HEK293 (cell line): ENCODE measurements at regions not wholly inside any gene's neighbourhood (a gene's known extent, or its start where the extent isn't known, plus 50 kb on each side); places are given as distances from the start of the nearest gene placed in this dataset.

Source experiments
- CTCF ChIA-PET: fragments of 350-600 bp; formaldehyde crosslinking; extraction: SDS; loops from one replicate; lab custom pipeline; 2021; ENCODE audit warnings: antibody characterized with exemption; lab: Yijun Ruan, JAX
- POLR2A ChIA-PET: fragments of 300-600 bp; formaldehyde crosslinking; extraction: SDS; loops from one replicate; lab custom pipeline; 2020; ENCODE audit warnings: antibody characterized with exemption, inconsistent platforms; lab: Yijun Ruan, JAX
- H3K27ac ChIP-seq: fragments of 200-500 bp; sonication (Bioruptor generic); 2 replicates; pipeline ENCODE4 v1.5.1; 2014; ENCODE audit warnings: low read depth, low read length, control low read depth, inconsistent platforms; ENCODE audit errors: extremely low read depth
- H3K36me3 ChIP-seq, 2 experiments: fragments of 200-500 bp in 1 of 2; sonication (Bioruptor generic) in 1 of 2; 1 replicate in 1 of 2; 2 replicates in 1 of 2; pipeline ENCODE4 v1.5.1; 2014 to 2017; ENCODE audit warnings: inconsistent platforms in 2 of 2, low read length in 2 of 2; ENCODE audit not compliant: control insufficient read depth in 2 of 2, insufficient read depth in 1 of 2
- H3K4me1 ChIP-seq: fragments of 200-500 bp; sonication (Bioruptor generic); 2 replicates; pipeline ENCODE4 v1.5.1; 2014; ENCODE audit warnings: mild to moderate bottlenecking, low read length, inconsistent platforms; ENCODE audit not compliant: control insufficient read depth, insufficient read depth
- H3K4me3 ChIP-seq: 2 replicates; pipeline ENCODE4 v1.5.1; 2011; ENCODE audit warnings: low read depth, mild to moderate bottlenecking, control low read depth, low read length, moderate library complexity
- H3K9me3 ChIP-seq: fragments of 200-500 bp; sonication (Bioruptor generic); 2 replicates; pipeline ENCODE4 v1.5.1; 2014; ENCODE audit warnings: low read depth, low read length, inconsistent platforms; ENCODE audit not compliant: control insufficient read depth, insufficient read depth
- GLI4 ChIP-seq: fragments of 450-650 bp; formaldehyde crosslinking; IDR thresholded peaks from 2 replicates; pipeline ENCODE4 v1.5.1; 2016; ENCODE audit warnings: missing biosample characterization, missing genetic modification characterization
- GLIS1 ChIP-seq: fragments of 450-650 bp; formaldehyde crosslinking; IDR thresholded peaks from 2 replicates; pipeline ENCODE4 v1.5.1; 2016; ENCODE audit warnings: missing biosample characterization, missing genetic modification characterization
- GLIS2 ChIP-seq: fragments of 450-650 bp; formaldehyde crosslinking; IDR thresholded peaks from 2 replicates; pipeline ENCODE4 v1.5.1; 2016; ENCODE audit warnings: missing biosample characterization, missing genetic modification characterization
- KLF8 ChIP-seq: fragments of 450-650 bp; formaldehyde crosslinking; IDR thresholded peaks from 2 replicates; pipeline ENCODE4 v1.5.1; 2016; ENCODE audit warnings: missing biosample characterization, missing genetic modification characterization
- MEIS1 ChIP-seq: sonication (generic); formaldehyde crosslinking; IDR thresholded peaks from 2 replicates; pipeline ENCODE4 v1.8.1; 2022; ENCODE audit warnings: missing genetic modification reagents, mild to moderate bottlenecking, borderline replicate concordance
- ZFP41 ChIP-seq: fragments of 450-650 bp; formaldehyde crosslinking; IDR thresholded peaks from 2 replicates; pipeline ENCODE4 v1.5.1; 2016; ENCODE audit warnings: missing biosample characterization, missing genetic modification characterization, borderline replicate concordance
- ZFP69B ChIP-seq: fragments of 450-650 bp; formaldehyde crosslinking; IDR thresholded peaks from 2 replicates; pipeline ENCODE4 v1.5.1; 2016; ENCODE audit warnings: missing biosample characterization, missing genetic modification characterization
- ZNF10 ChIP-seq: fragments of 450-650 bp; formaldehyde crosslinking; IDR thresholded peaks from 2 replicates; pipeline ENCODE4 v1.5.1; 2017; ENCODE audit warnings: missing biosample characterization, missing genetic modification characterization
- ZNF112 ChIP-seq: fragments of 450-650 bp; formaldehyde crosslinking; IDR thresholded peaks from 2 replicates; pipeline ENCODE4 v1.5.0; 2017; ENCODE audit warnings: missing biosample characterization, missing genetic modification characterization
- ZNF157 ChIP-seq: fragments of 450-650 bp; formaldehyde crosslinking; IDR thresholded peaks from 2 replicates; pipeline ENCODE4 v1.5.1; 2016; ENCODE audit warnings: missing biosample characterization, missing genetic modification characterization
- ZNF239 ChIP-seq: fragments of 450-650 bp; formaldehyde crosslinking; IDR thresholded peaks from 2 replicates; pipeline ENCODE4 v1.5.1; 2016; ENCODE audit warnings: missing biosample characterization, missing genetic modification characterization
- ZNF416 ChIP-seq: fragments of 450-650 bp; formaldehyde crosslinking; IDR thresholded peaks from 2 replicates; pipeline ENCODE4 v1.5.1; 2016; ENCODE audit warnings: missing biosample characterization, missing genetic modification characterization
- ZNF792 ChIP-seq: fragments of 450-650 bp; formaldehyde crosslinking; IDR thresholded peaks from 2 replicates; pipeline ENCODE4 v1.5.1; 2016; ENCODE audit warnings: missing biosample characterization, missing genetic modification characterization
- TF ChIP-seq, protein P1 (sequence below): fragments of 450-650 bp; formaldehyde crosslinking; IDR thresholded peaks from 2 replicates; pipeline ENCODE4 v1.5.1; 2016; ENCODE audit warnings: missing biosample characterization, missing genetic modification characterization
- TF ChIP-seq, protein P2 (sequence below): fragments of 450-650 bp; formaldehyde crosslinking; IDR thresholded peaks from 2 replicates; pipeline ENCODE4 v1.5.1; 2016; ENCODE audit warnings: missing biosample characterization, missing genetic modification characterization
- TF ChIP-seq, protein P3 (sequence below): fragments of 450-650 bp; formaldehyde crosslinking; IDR thresholded peaks from 2 replicates; pipeline ENCODE4 v1.5.1; 2017; ENCODE audit warnings: missing biosample characterization, mild to moderate bottlenecking, missing genetic modification characterization, moderate library complexity
- TF ChIP-seq, protein P4 (sequence below): fragments of 450-650 bp; formaldehyde crosslinking; IDR thresholded peaks from 2 replicates; pipeline ENCODE4 v1.5.1; 2016; ENCODE audit warnings: missing biosample characterization, missing genetic modification characterization
- TF ChIP-seq, protein P5 (sequence below): fragments of 450-650 bp; formaldehyde crosslinking; IDR thresholded peaks from 2 replicates; pipeline ENCODE4 v1.5.1; 2016; ENCODE audit warnings: missing biosample characterization, missing genetic modification characterization, low read depth

DNA sequence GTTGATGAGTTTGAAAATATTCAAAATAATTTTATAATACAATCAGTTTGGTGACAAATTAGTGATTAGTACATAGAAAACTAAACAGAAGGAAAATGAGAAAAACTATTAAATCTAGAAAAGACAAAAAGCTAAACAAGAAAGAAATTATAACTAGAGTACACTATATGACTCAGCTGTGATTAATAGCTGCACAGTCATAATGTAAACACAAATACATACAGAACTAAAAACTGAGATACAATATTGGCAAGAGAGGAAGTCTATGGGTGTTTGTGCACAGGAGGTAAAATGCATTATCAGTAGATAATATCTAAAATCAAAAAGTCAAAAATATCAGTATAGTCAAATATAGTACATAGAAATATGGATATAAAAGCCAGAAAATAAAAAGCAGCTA, 80.7 kb upstream of the PCSK6 start:
- TF ChIP-seq ZFP41 (tag by site-specific recombination) (no peak), ZNF157 (tag by site-specific recombination) (no peak), ZFP69B (no peak), ZNF112 (tag by site-specific recombination) (no peak), ZNF416 (tag by site-specific recombination) (no peak), GLIS1 (no peak), MEIS1 (CRISPR knock-in tag) (no peak), ZNF792 (tag by site-specific recombination) (no peak), KLF8 (tag by site-specific recombination) (no peak), GLI4 (no peak), ZNF10 (tag by site-specific recombination) (no peak), GLIS2 (tag by site-specific recombination) (no peak), ZNF239 (tag by site-specific recombination) (no peak)
- TF ChIP-seq, protein P1, sequence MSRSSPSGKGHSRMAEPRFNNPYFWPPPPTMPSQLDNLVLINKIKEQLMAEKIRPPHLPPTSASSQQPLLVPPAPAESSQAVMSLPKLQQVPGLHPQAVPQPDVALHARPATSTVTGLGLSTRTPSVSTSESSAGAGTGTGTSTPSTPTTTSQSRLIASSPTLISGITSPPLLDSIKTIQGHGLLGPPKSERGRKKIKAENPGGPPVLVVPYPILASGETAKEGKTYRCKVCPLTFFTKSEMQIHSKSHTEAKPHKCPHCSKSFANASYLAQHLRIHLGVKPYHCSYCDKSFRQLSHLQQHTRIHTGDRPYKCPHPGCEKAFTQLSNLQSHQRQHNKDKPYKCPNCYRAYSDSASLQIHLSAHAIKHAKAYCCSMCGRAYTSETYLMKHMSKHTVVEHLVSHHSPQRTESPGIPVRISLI (tag by site-specific recombination) = no peak
- TF ChIP-seq, protein P2, sequence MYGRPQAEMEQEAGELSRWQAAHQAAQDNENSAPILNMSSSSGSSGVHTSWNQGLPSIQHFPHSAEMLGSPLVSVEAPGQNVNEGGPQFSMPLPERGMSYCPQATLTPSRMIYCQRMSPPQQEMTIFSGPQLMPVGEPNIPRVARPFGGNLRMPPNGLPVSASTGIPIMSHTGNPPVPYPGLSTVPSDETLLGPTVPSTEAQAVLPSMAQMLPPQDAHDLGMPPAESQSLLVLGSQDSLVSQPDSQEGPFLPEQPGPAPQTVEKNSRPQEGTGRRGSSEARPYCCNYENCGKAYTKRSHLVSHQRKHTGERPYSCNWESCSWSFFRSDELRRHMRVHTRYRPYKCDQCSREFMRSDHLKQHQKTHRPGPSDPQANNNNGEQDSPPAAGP (tag by site-specific recombination) = no peak
- TF ChIP-seq, protein P3, sequence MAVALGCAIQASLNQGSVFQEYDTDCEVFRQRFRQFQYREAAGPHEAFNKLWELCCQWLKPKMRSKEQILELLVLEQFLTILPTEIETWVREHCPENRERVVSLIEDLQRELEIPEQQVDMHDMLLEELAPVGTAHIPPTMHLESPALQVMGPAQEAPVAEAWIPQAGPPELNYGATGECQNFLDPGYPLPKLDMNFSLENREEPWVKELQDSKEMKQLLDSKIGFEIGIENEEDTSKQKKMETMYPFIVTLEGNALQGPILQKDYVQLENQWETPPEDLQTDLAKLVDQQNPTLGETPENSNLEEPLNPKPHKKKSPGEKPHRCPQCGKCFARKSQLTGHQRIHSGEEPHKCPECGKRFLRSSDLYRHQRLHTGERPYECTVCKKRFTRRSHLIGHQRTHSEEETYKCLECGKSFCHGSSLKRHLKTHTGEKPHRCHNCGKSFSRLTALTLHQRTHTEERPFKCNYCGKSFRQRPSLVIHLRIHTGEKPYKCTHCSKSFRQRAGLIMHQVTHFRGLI (tag by site-specific recombination) = no peak
- TF ChIP-seq, protein P4, sequence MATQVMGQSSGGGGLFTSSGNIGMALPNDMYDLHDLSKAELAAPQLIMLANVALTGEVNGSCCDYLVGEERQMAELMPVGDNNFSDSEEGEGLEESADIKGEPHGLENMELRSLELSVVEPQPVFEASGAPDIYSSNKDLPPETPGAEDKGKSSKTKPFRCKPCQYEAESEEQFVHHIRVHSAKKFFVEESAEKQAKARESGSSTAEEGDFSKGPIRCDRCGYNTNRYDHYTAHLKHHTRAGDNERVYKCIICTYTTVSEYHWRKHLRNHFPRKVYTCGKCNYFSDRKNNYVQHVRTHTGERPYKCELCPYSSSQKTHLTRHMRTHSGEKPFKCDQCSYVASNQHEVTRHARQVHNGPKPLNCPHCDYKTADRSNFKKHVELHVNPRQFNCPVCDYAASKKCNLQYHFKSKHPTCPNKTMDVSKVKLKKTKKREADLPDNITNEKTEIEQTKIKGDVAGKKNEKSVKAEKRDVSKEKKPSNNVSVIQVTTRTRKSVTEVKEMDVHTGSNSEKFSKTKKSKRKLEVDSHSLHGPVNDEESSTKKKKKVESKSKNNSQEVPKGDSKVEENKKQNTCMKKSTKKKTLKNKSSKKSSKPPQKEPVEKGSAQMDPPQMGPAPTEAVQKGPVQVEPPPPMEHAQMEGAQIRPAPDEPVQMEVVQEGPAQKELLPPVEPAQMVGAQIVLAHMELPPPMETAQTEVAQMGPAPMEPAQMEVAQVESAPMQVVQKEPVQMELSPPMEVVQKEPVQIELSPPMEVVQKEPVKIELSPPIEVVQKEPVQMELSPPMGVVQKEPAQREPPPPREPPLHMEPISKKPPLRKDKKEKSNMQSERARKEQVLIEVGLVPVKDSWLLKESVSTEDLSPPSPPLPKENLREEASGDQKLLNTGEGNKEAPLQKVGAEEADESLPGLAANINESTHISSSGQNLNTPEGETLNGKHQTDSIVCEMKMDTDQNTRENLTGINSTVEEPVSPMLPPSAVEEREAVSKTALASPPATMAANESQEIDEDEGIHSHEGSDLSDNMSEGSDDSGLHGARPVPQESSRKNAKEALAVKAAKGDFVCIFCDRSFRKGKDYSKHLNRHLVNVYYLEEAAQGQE (tag by site-specific recombination) = no peak
- TF ChIP-seq, protein P5, sequence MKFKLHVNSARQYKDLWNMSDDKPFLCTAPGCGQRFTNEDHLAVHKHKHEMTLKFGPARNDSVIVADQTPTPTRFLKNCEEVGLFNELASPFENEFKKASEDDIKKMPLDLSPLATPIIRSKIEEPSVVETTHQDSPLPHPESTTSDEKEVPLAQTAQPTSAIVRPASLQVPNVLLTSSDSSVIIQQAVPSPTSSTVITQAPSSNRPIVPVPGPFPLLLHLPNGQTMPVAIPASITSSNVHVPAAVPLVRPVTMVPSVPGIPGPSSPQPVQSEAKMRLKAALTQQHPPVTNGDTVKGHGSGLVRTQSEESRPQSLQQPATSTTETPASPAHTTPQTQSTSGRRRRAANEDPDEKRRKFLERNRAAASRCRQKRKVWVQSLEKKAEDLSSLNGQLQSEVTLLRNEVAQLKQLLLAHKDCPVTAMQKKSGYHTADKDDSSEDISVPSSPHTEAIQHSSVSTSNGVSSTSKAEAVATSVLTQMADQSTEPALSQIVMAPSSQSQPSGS = no peak
- H3K36me3 ChIP-seq = no peaks in the 10 kb centered on the region
- ChIA-PET POLR2A (no interaction called here), CTCF (interaction anchor here (0.7 to 2.0 kb wide), 2 partner anchors 67 to 71 kb away, joined by 3 to 10 read pairs; no protein-coding TSS in a partner anchor)
- H3K9me3 ChIP-seq = no peaks in the 10 kb centered on the region
- H3K4me3 ChIP-seq = no peak overlapping the region
- H3K27ac ChIP-seq = no peak overlapping the region
- no peaks in the 10 kb centered on the region for H3K4me1 ChIP-seq
